Heart left ventricle (tissue), 16 donors: ENCODE measurements at regions not wholly inside any gene's neighbourhood (a gene's known extent, or its start where the extent isn't known, plus 50 kb on each side); places are given as distances from the start of the nearest gene placed in this dataset.

Source experiments
- ATAC-seq, 4 donors: fragments of 200-7000 bp; cut with Tn5 transposase; one replicate each; pipeline ENCODE4 v1.9.1; 2020 to 2022; ENCODE audit warnings: moderate library complexity in 4 of 4, mild to moderate bottlenecking in 3 of 4, moderate number of reproducible peaks in 1 of 4
- DNase-seq, 5 donors: peaks; one replicate each; pipeline ENCODE4 v3.0.0-alpha.2; 2020
- H3K27ac ChIP-seq, 12 donors: fragments of 200-600 bp; sonication (generic) in 4 of 12; one replicate each; pipeline versions ENCODE4 v1.5.0 to v1.8.0; 2016 to 2022; ENCODE audit warnings: mild to moderate bottlenecking in 2 of 12
- H3K27me3 ChIP-seq, 9 donors: fragments of 200-600 bp; sonication (generic) in 2 of 9; one replicate each; pipeline versions ENCODE4 v1.5.1 to v1.8.0; 2016 to 2022; ENCODE audit warnings: mild to moderate bottlenecking in 3 of 9
- H3K36me3 ChIP-seq, 9 donors: fragments of 200-600 bp; sonication (generic) in 2 of 9; one replicate each; pipeline versions ENCODE4 v1.5.0 to v1.8.0; 2018 to 2022; ENCODE audit warnings: mild to moderate bottlenecking in 2 of 9
- H3K4me1 ChIP-seq, 12 donors: fragments of 200-600 bp; sonication (generic) in 4 of 12; one replicate each; pipeline versions ENCODE4 v1.5.0 to v1.8.0; 2016 to 2022; ENCODE audit warnings: mild to moderate bottlenecking in 3 of 12
- H3K4me3 ChIP-seq, 12 donors: fragments of 200-600 bp; sonication (generic) in 4 of 12; one replicate each; pipeline versions ENCODE4 v1.5.0 to v1.8.0; 2017 to 2022; ENCODE audit warnings: mild to moderate bottlenecking in 9 of 12, moderate library complexity in 4 of 12
- H3K9me3 ChIP-seq, 12 donors: fragments of 200-600 bp; sonication (generic) in 4 of 12; one replicate each; pipeline versions ENCODE4 v1.5.0 to v1.8.0; 2016 to 2022; ENCODE audit warnings: mild to moderate bottlenecking in 1 of 12
- CTCF ChIP-seq, 12 donors: fragments of 200-600 bp; sonication (generic) in 4 of 12; IDR thresholded peaks; one replicate each; pipeline versions ENCODE4 v1.5.0 to v1.8.0; 2018 to 2022; ENCODE audit warnings: antibody characterized with exemption in 12 of 12, mild to moderate bottlenecking in 5 of 12
- POLR2A ChIP-seq, 2 donors: fragments of 450-650 bp; IDR thresholded peaks; one replicate each; pipeline ENCODE4 v1.6.1; 2017; ENCODE audit warnings: antibody characterized with exemption in 2 of 2, mild to moderate bottlenecking in 2 of 2, moderate library complexity in 2 of 2
- WGBS, 4 donors: extraction: QIAGEN DNeasy Blood & Tissue Kit in 2 of 4; methylation state at CpG; one replicate each; pipeline versions ENCODE4 v1.1.5 to v1.1.7; 2013 to 2018; 5-methylcytosine and 5-hydroxymethylcytosine counted together
- intact Hi-C, 10 donors: fragments of 100-400 bp; cut with DNase I; formaldehyde crosslinking; loops; one replicate each; pipeline versions ENCODE4 v1.11.1 to v1.14.2; 2022
- donor health status: ischemic (EF 13 %, LVEDD 7.1; RV severe dilation, severe dysfunction).
- donor health status: healthy with polysubstance abuse.
- donor health status: DM: no; HTN: yes; CAD: no.
- donor health status: DM: no; HTN: no; CAD: no.
- donor health status: ischemic (EF 25% LVEDD 6.9; RV normal size, moderate dysfunction).
- donor health status: ischemic (EF 25% LVEDD 5.7; RV mildly dilated, moderate dysfunction).
- donor health status: healthy.
- donor health status: DM: yes; HTN: yes; CAD: no.
- donor health status: ischemic (EF 35%, LVEDD 5.7; RV mildly dilated, moderate dysfunction).
- donor health status: nonischemic (EF 11% LVEDD 7.7; RV severe dilation, severe dysfunction).
- donor health status: DM: yes; HTN: yes; CAD: no.
- donor health status: PGD.
- donor health status: ischemic (EF 29% LVEDD 5.4; RV normal size, mild dysfunction).
- donor health status: nonischemic (EF 23%, LVEDD 6.1; RV moderate dilation, normal function).

- H3K4me3 ChIP-seq: no peak overlapping the region
- peaks cover 0 to 5% (median 0%) of the 10 kb centered on the region in 12 donors for H3K9me3 ChIP-seq
- H3K27me3 ChIP-seq: no peaks in the 10 kb centered on the region
- intact Hi-C loops: no loop called here
- no peak for ATAC-seq
- no peaks in the 10 kb centered on the region for H3K36me3 ChIP-seq
- DNase-seq: no peak
- no peak for TF ChIP-seq CTCF (IDR thresholded peaks at IDR 0.05)
- TF ChIP-seq POLR2A (IDR thresholded peaks at IDR 0.05): no peak
- no peak overlapping the region for H3K27ac ChIP-seq
- no peaks in the 10 kb centered on the region for H3K4me1 ChIP-seq
- WGBS, 4 donors: 67 to 80% (median 72%) methylated on average over 8 of the region's 8 CpGs
Observed at GRCh38 chr1:213571843-213572242, 415.9 kb upstream of the PROX1 start.

DNA sequence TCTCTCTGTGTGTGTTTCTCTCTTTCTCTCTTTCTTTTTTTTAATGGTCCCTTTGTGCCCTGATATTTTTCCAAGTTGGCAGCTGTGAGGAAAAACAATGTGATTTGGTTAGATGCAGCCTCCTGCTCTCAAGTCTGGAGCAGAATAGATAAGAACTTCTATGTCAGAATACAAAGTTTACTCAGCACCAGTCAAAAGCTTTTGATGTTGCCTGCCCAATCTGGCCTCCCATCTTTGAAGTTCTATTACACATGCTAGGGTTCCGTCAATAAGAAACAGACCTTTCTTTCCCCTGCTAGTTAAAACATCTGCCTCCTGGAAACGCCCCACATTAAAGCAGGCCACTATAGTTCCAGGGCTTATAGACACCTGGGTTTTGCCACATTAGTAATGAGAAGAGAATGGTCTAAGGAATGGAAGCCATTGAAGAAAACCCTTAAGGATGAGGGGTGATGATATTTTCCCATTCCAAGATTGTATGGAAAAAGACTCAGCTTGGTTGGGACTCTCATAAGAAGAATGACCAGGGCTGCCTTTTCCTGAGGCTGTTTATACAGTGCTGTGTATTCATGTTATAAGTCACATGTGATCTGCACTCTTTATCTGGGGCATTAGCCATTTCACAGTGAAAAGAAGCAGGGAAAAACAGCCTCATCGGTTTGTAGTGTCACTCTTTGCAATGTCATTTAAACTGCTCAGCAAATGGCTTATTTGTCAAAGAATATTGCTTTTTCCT lies 414.7 kb upstream of the PROX1 start:
- Histone ChIP-seq H3K4me3 (no peak overlapping the region), H3K27ac (no peak overlapping the region), H3K36me3 (no peaks in the 10 kb centered on the region), H3K4me1 (no peaks in the 10 kb centered on the region), H3K9me3 (no peaks in the 10 kb centered on the region), H3K27me3 (no peaks in the 10 kb centered on the region)
- intact Hi-C loops: no loop called here
- 50 to 66% (median 57%) methylated on average over 3 of the region's 3 CpGs for WGBS, 4 donors
- DNase-seq (no peak), ATAC-seq (no peak)
- no peak for TF ChIP-seq CTCF (IDR thresholded peaks at IDR 0.05)
- TF ChIP-seq POLR2A (IDR thresholded peaks at IDR 0.05): no peak

- no peak for DNase-seq
- TF ChIP-seq POLR2A (IDR thresholded peaks at IDR 0.05) (no peak), CTCF (IDR thresholded peaks at IDR 0.05) (no peak)
- ATAC-seq: no peak
- Histone ChIP-seq H3K4me1 (no peaks in the 10 kb centered on the region), H3K27ac (no peak overlapping the region), H3K27me3 (no peaks in the 10 kb centered on the region), H3K4me3 (no peak overlapping the region), H3K36me3 (no peaks in the 10 kb centered on the region), H3K9me3 (peaks cover 0 to under 1% (median 0%) of the 10 kb centered on the region in 12 donors)
- intact Hi-C loops: no loop called here
- WGBS, 4 donors: 50 to 66% (median 60%) methylated on average over 2 of the region's 2 CpGs
Observed at GRCh38 chr1:213573648-213574009, 414.1 kb upstream of the PROX1 start.

DNA sequence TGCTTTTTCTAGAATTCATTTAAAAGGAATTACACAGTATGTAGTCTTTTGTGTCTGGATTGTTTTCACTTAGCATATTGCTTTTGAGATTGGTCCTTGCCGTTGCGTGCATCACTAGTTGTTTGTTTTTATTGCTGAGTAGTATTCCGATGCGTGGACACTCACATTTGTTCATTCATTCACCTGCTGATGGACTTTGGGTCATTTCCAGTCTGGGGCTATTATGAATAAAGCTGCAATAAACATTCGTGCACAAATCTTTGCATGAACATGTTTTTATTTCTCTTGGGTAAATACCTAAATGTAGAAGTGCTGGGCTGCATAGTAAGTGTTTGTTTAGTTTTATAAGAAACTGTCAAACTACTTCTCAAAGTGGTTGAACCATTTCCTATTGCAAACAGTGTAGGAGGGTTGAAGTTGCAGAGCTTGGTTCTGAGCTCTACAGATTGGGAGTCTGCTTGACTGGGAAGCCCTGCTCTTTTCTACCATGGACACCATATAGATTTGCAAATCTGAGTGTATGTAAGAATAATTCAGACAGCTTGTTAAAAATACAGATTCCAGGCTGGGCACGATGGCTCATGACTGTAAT lies 404.7 kb upstream of the PROX1 start:
- H3K27me3 ChIP-seq: no peaks in the 10 kb centered on the region
- 84 to 93% (median 92%) methylated on average over 6 of the region's 6 CpGs for WGBS, 4 donors
- H3K27ac ChIP-seq: no peak overlapping the region
- no peak overlapping the region for H3K4me3 ChIP-seq
- no peaks in the 10 kb centered on the region for H3K36me3 ChIP-seq
- peaks cover 0 to 15% (median 0%) of the 10 kb centered on the region in 12 donors for H3K9me3 ChIP-seq
- DNase-seq (no peak), ATAC-seq (no peak)
- H3K4me1 ChIP-seq: no peaks in the 10 kb centered on the region
- intact Hi-C loops: no loop called here
- no peak for TF ChIP-seq POLR2A (IDR thresholded peaks at IDR 0.05)
- no peak for TF ChIP-seq CTCF (IDR thresholded peaks at IDR 0.05)
